ENCODE measurements at regions not wholly inside any gene's neighbourhood (a gene's known extent, or its start where the extent isn't known, plus 50 kb on each side); places are given as distances from the start of the nearest gene placed in this dataset.
"Not testable (repeated sequence)": the region's sequence is repeated elsewhere in the genome, so short reads cannot be mapped to it uniquely, and the experiment has no call there.

GRCh38 chr5:28737222-28737621, 1698.8 kb upstream of the CDH9 start:
- no peak for DNase-seq

- no peak for DNase-seq
Measured at GRCh38 chr5:28734396-28734795, 1696.0 kb upstream of the CDH9 start.

GRCh38 chr5:28729067-28729466, 1690.7 kb upstream of the CDH9 start:
- no peak for DNase-seq

GRCh38 chr5:28726815-28727214, 1688.4 kb upstream of the CDH9 start:
- no peak for DNase-seq

GRCh38 chr5:28725001-28725400, 1686.6 kb upstream of the CDH9 start:
- no peak for DNase-seq

- no peak for DNase-seq
Measured at GRCh38 chr5:28714907-28715698, 1676.7 kb upstream of the CDH9 start.

- DNase-seq, result no peak
Measured at GRCh38 chr5:28710360-28710759, 1672.0 kb upstream of the CDH9 start.

- DNase-seq, result no peak
Measured at GRCh38 chr5:28708472-28708871, 1670.1 kb upstream of the CDH9 start.

- no peak for DNase-seq
Measured at GRCh38 chr5:28707706-28708105, 1669.3 kb upstream of the CDH9 start.

GRCh38 chr5:28703651-28704260, 1665.4 kb upstream of the CDH9 start:
- no peak for DNase-seq

GRCh38 chr5:28691526-28691925, 1653.1 kb upstream of the CDH9 start:
- no peak for DNase-seq

- DNase-seq, result no peak
Measured at GRCh38 chr5:28685794-28686193, 1647.4 kb upstream of the CDH9 start.

- DNase-seq, result no peak
Measured at GRCh38 chr5:28678899-28679298, 1640.5 kb upstream of the CDH9 start.

GRCh38 chr5:28666110-28666509, 1627.7 kb upstream of the CDH9 start:
- DNase-seq, result no peak

- no peak for DNase-seq
Measured at GRCh38 chr5:28648108-28648507, 1609.7 kb upstream of the CDH9 start.

- DNase-seq, result no peak
Measured at GRCh38 chr5:28632607-28633006, 1594.2 kb upstream of the CDH9 start.

- no peak for DNase-seq
Measured at GRCh38 chr5:28603869-28604268, 1565.5 kb upstream of the CDH9 start.

GRCh38 chr5:28602429-28602828, 1564.0 kb upstream of the CDH9 start:
- DNase-seq, result no peak

- not testable (repeated sequence) for DNase-seq
Measured at GRCh38 chr5:28596707-28597106, 1558.3 kb upstream of the CDH9 start.

- no peak for DNase-seq
Measured at GRCh38 chr5:28580616-28581015, 1542.2 kb upstream of the CDH9 start.

- no peak for DNase-seq
Measured at GRCh38 chr5:28576022-28576421, 1537.6 kb upstream of the CDH9 start.

- DNase-seq, result no peak
Measured at GRCh38 chr5:28575368-28575767, 1537.0 kb upstream of the CDH9 start.

GRCh38 chr5:28574606-28575005, 1536.2 kb upstream of the CDH9 start:
- DNase-seq, result no peak

GRCh38 chr5:28567048-28567447, 1528.7 kb upstream of the CDH9 start:
- DNase-seq, result no peak
